ENCODE measurements at regions not wholly inside any gene's neighbourhood (a gene's known extent, or its start where the extent isn't known, plus 50 kb on each side); places are given as distances from the start of the nearest gene placed in this dataset.

DNA sequence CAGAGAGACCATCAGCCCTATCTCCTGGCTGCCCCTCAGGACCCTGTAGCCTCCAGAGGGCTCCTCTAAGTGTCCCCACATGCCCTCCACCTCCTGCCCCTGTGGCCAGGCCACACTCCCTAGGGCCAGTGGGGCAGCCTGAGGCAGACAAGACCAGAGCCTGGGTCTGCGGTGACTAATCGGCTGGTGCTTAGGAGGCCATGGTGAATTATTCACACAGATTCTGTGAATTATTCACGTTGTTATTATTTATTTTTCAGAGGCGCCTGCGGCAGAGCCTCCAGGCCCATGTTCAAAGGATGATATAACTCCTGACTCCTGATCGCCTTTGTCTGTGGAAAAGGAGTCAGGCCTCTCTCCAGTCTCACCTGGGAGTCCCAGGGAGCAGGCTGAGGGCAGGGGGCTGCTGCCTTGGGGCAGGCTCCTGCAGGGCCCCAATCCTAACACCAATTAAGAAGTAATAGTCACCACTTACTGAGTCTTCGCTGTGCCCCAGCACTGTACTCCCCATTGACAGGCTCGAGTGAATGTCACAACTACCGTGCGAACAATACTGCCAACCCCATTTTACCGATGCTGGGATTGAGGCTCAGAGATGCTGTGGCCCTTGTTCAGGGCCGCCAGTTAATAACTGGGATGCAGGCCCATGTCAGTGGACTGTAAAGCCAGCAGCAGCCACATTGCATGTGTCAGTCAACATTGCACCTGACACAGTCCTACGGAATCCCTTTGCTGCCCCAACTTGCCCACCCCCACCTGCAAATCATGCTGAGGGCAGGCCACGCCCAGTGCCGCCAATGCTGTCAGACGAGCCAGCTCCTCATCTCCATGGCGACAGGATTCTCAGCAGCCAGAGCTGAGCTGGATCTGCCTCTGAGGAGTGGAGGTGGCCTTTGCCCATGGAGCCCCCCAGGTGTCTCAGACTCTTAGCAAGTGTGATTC, 94.9 kb downstream of the PCDH1 start:
- Histone ChIP-seq H3K4me2 (ENCODE audit: extremely low read depth, insufficient read depth, low read length) (no peak overlapping the region), H3K27me3 (ENCODE audit: control insufficient read depth, insufficient read depth, low read length) (peaks cover 17% of the 10 kb centered on the region), H4K20me1 (ENCODE audit: control insufficient read depth, extremely low read depth, insufficient read depth, low read length) (no peaks in the 10 kb centered on the region), H3K36me3 (ENCODE audit: control insufficient read depth, insufficient read depth, low read length) (no peaks in the 10 kb centered on the region), H3K27ac (ENCODE audit: insufficient read depth, low read length) (no peak overlapping the region), H2AFZ (ENCODE audit: low read length) (no peak overlapping the region), H3K4me1 (ENCODE audit: control insufficient read depth, extremely low read depth, insufficient read depth, low read length) (no peaks in the 10 kb centered on the region), H3K9me3 (ENCODE audit: control insufficient read depth, insufficient read depth, low read depth, low read length) (no peaks in the 10 kb centered on the region), H3K79me2 (ENCODE audit: control insufficient read depth, insufficient read depth, low read length) (no peaks in the 10 kb centered on the region), H3K9ac (ENCODE audit: insufficient read depth, low read length) (no peak overlapping the region), H3K4me3 (replicated peaks in 1 of 4; ENCODE audit: control extremely low read depth in 1 of 4, insufficient read depth in 1 of 4, low read depth in 3 of 4, low read length in 4 of 4) (no peak overlapping the region)
- peak in 1 of 2 donors; percentile 58 for DNase-seq (ENCODE audit: low read depth in 2 of 2)
- TF ChIP-seq EZH2 (IDR thresholded peaks at IDR 0.05; ENCODE audit: low read length, missing control alignments) = no peak
- TF ChIP-seq, protein P1, sequence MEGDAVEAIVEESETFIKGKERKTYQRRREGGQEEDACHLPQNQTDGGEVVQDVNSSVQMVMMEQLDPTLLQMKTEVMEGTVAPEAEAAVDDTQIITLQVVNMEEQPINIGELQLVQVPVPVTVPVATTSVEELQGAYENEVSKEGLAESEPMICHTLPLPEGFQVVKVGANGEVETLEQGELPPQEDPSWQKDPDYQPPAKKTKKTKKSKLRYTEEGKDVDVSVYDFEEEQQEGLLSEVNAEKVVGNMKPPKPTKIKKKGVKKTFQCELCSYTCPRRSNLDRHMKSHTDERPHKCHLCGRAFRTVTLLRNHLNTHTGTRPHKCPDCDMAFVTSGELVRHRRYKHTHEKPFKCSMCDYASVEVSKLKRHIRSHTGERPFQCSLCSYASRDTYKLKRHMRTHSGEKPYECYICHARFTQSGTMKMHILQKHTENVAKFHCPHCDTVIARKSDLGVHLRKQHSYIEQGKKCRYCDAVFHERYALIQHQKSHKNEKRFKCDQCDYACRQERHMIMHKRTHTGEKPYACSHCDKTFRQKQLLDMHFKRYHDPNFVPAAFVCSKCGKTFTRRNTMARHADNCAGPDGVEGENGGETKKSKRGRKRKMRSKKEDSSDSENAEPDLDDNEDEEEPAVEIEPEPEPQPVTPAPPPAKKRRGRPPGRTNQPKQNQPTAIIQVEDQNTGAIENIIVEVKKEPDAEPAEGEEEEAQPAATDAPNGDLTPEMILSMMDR (conservative IDR thresholded peaks at IDR 0.05 in 1 of 2, IDR thresholded peaks at IDR 0.05 in 1 of 2; ENCODE audit: low read depth in 1 of 2, low read length in 2 of 2) = no peak

DNA sequence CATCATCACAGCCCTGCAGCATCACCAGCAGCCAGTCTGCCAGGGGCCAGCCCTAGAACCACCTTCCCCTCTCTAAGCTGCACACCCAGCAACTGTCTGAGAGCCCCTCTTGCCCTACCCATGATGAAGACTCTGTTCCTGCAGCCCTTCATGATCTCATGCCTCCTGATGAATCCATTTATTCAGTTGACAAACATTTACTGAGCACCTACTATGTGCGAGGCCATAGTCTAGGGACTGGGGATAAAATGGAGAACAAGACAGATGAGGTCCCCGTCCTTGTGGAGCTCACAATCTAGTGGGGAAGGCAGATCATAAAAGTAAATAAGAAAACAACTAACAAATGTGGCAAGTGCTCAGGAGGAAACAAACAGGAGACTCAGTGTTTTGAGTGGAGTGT, 96.3 kb downstream of the PCDH1 start:
- Histone ChIP-seq H3K9me3 (ENCODE audit: control insufficient read depth, insufficient read depth, low read depth, low read length) (no peaks in the 10 kb centered on the region), H3K36me3 (ENCODE audit: control insufficient read depth, insufficient read depth, low read length) (no peaks in the 10 kb centered on the region), H2AFZ (ENCODE audit: low read length) (no peak overlapping the region), H3K27ac (ENCODE audit: insufficient read depth, low read length) (no peak overlapping the region), H3K27me3 (ENCODE audit: control insufficient read depth, insufficient read depth, low read length) (peaks cover 8% of the 10 kb centered on the region), H3K4me3 (replicated peaks in 1 of 4; ENCODE audit: control extremely low read depth in 1 of 4, insufficient read depth in 1 of 4, low read depth in 3 of 4, low read length in 4 of 4) (no peak overlapping the region), H3K79me2 (ENCODE audit: control insufficient read depth, insufficient read depth, low read length) (no peaks in the 10 kb centered on the region), H3K9ac (ENCODE audit: insufficient read depth, low read length) (no peak overlapping the region), H3K4me2 (ENCODE audit: extremely low read depth, insufficient read depth, low read length) (no peak overlapping the region), H4K20me1 (ENCODE audit: control insufficient read depth, extremely low read depth, insufficient read depth, low read length) (no peaks in the 10 kb centered on the region), H3K4me1 (ENCODE audit: control insufficient read depth, extremely low read depth, insufficient read depth, low read length) (no peaks in the 10 kb centered on the region)
- no peak for TF ChIP-seq EZH2 (IDR thresholded peaks at IDR 0.05; ENCODE audit: low read length, missing control alignments)
- TF ChIP-seq, protein P1 (conservative IDR thresholded peaks at IDR 0.05 in 1 of 2, IDR thresholded peaks at IDR 0.05 in 1 of 2; ENCODE audit: low read depth in 1 of 2, low read length in 2 of 2) = no peak
- no peak for DNase-seq (ENCODE audit: low read depth in 2 of 2)

DNA sequence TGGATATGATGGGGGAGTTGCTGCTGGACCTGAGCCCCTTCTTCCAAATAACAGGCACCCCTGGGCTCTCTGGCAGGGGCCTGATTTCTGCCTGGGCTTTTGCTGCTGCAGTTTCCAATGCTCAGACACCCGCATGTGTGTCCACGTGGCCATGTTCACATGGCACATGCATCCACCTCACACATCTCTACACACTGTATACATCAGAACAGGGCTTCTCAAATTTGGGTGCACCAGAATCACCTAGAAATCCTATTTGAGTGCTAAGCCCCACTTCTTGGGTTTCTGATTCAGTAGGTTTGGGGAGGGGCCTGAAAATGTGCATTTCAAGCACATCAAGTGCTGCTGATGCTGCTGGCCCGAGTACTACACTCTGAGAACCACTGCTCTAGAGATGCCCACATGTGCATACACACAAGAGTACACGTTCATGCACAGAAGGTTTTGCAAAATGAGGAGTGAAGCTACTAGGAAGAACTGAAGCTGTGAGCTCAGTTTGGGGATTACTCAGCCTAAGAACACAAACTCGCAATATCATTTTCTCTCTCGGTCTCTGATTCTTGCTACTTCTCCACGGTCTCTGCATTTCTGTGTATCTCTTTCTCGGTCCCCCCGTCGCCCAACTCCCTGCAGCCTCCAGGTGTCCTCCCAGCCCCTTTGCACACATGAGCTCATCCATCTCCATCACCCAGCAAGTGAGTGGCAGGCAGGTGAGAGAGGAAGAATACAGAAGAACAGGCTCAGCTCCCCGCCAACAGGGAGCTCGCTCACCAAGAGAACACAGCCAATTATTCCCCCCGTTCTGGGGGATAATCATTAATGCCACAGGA, 97.0 kb downstream of the PCDH1 start:
- Histone ChIP-seq H3K9me3 (ENCODE audit: control insufficient read depth, insufficient read depth, low read depth, low read length) (no peaks in the 10 kb centered on the region), H3K36me3 (ENCODE audit: control insufficient read depth, insufficient read depth, low read length) (no peaks in the 10 kb centered on the region), H3K4me3 (replicated peaks in 1 of 4; ENCODE audit: control extremely low read depth in 1 of 4, insufficient read depth in 1 of 4, low read depth in 3 of 4, low read length in 4 of 4) (no peak overlapping the region), H3K4me2 (ENCODE audit: extremely low read depth, insufficient read depth, low read length) (no peak overlapping the region), H3K27me3 (ENCODE audit: control insufficient read depth, insufficient read depth, low read length) (peaks cover 8% of the 10 kb centered on the region), H4K20me1 (ENCODE audit: control insufficient read depth, extremely low read depth, insufficient read depth, low read length) (no peaks in the 10 kb centered on the region), H2AFZ (ENCODE audit: low read length) (no peak overlapping the region), H3K27ac (ENCODE audit: insufficient read depth, low read length) (no peak overlapping the region), H3K4me1 (ENCODE audit: control insufficient read depth, extremely low read depth, insufficient read depth, low read length) (no peaks in the 10 kb centered on the region), H3K9ac (ENCODE audit: insufficient read depth, low read length) (no peak overlapping the region), H3K79me2 (ENCODE audit: control insufficient read depth, insufficient read depth, low read length) (no peaks in the 10 kb centered on the region)
- TF ChIP-seq, protein P1 (conservative IDR thresholded peaks at IDR 0.05 in 1 of 2, IDR thresholded peaks at IDR 0.05 in 1 of 2; ENCODE audit: low read depth in 1 of 2, low read length in 2 of 2) = no peak
- no peak for TF ChIP-seq EZH2 (IDR thresholded peaks at IDR 0.05; ENCODE audit: low read length, missing control alignments)
- no peak for DNase-seq (ENCODE audit: low read depth in 2 of 2)

Data from fibroblast of lung (primary cell).